HG03342 (cell line): ENCODE measurements at regions not wholly inside any gene's neighbourhood (a gene's known extent, or its start where the extent isn't known, plus 50 kb on each side); places are given as distances from the start of the nearest gene placed in this dataset.

ENCODE experiments used
- ATAC-seq: cut with Tn5 transposase; IDR thresholded peaks from one replicate; pipeline ENCODE4 v1.9.1; 2021; ENCODE audit warnings: mild to moderate bottlenecking, moderate library complexity; ENCODE audit not compliant: unreplicated experiment

GRCh38 chr11:97794876-97795275 is 1225.9 kb upstream of the CNTN5 start:
- ATAC-seq: no peak

- ATAC-seq: no peak
Measured at GRCh38 chr11:97800891-97801290, 1219.9 kb upstream of the CNTN5 start.

GRCh38 chr11:97814325-97814959 is 1206.3 kb upstream of the CNTN5 start:
- ATAC-seq: no peak

GRCh38 chr11:97815667-97816066 is 1205.1 kb upstream of the CNTN5 start:
- no peak for ATAC-seq

- no peak for ATAC-seq
Measured at GRCh38 chr11:97832451-97832850, 1188.3 kb upstream of the CNTN5 start.

- no peak for ATAC-seq
Measured at GRCh38 chr11:97833412-97833811, 1187.3 kb upstream of the CNTN5 start.

- ATAC-seq: no peak
Measured at GRCh38 chr11:97844016-97844415, 1176.7 kb upstream of the CNTN5 start.

- no peak for ATAC-seq
Measured at GRCh38 chr11:97847730-97848129, 1173.0 kb upstream of the CNTN5 start.

- ATAC-seq: no peak
Measured at GRCh38 chr11:97850701-97851100, 1170.0 kb upstream of the CNTN5 start.

GRCh38 chr11:97854357-97854756 is 1166.4 kb upstream of the CNTN5 start:
- ATAC-seq: no peak

- no peak for ATAC-seq
Measured at GRCh38 chr11:97854877-97855276, 1165.9 kb upstream of the CNTN5 start.

- ATAC-seq: no peak
Measured at GRCh38 chr11:97856666-97857065, 1164.1 kb upstream of the CNTN5 start.

GRCh38 chr11:97860237-97860636 is 1160.5 kb upstream of the CNTN5 start:
- no peak for ATAC-seq

GRCh38 chr11:97862021-97862420 is 1158.7 kb upstream of the CNTN5 start:
- no peak for ATAC-seq

GRCh38 chr11:97865424-97866012 is 1155.2 kb upstream of the CNTN5 start:
- ATAC-seq: no peak

- no peak for ATAC-seq
Measured at GRCh38 chr11:97871816-97872215, 1148.9 kb upstream of the CNTN5 start.

GRCh38 chr11:97880209-97880608 is 1140.5 kb upstream of the CNTN5 start:
- no peak for ATAC-seq

GRCh38 chr11:97883086-97883485 is 1137.7 kb upstream of the CNTN5 start:
- ATAC-seq: no peak

- ATAC-seq: no peak
Measured at GRCh38 chr11:97888641-97889040, 1132.1 kb upstream of the CNTN5 start.

- no peak for ATAC-seq
Measured at GRCh38 chr11:97890466-97890865, 1130.3 kb upstream of the CNTN5 start.

- ATAC-seq: no peak
Measured at GRCh38 chr11:97893612-97894011, 1127.1 kb upstream of the CNTN5 start.

- no peak for ATAC-seq
Measured at GRCh38 chr11:97894978-97895377, 1125.8 kb upstream of the CNTN5 start.

- ATAC-seq: no peak
Measured at GRCh38 chr11:97895572-97895971, 1125.2 kb upstream of the CNTN5 start.
